ENCODE measurements at regions not wholly inside any gene's neighbourhood (a gene's known extent, or its start where the extent isn't known, plus 50 kb on each side); places are given as distances from the start of the nearest gene placed in this dataset.

- no peak for DNase-seq
Observed at GRCh38 chr7:41792120-41792519, 89.2 kb upstream of the INHBA start.

GRCh38 chr7:41788556-41788955, 85.7 kb upstream of the INHBA start:
- no peak for DNase-seq

GRCh38 chr7:41787651-41788350, 84.9 kb upstream of the INHBA start:
- no peak for DNase-seq

GRCh38 chr7:41786944-41787343, 84.1 kb upstream of the INHBA start:
- DNase-seq, result no peak

GRCh38 chr7:41786404-41786803, 83.5 kb upstream of the INHBA start:
- DNase-seq, result no peak

- no peak for DNase-seq
Observed at GRCh38 chr7:41785840-41786239, 83.0 kb upstream of the INHBA start.

GRCh38 chr7:41785265-41785664, 82.4 kb upstream of the INHBA start:
- no peak for DNase-seq

GRCh38 chr7:41779918-41780317, 77.0 kb upstream of the INHBA start:
- no peak for DNase-seq

- DNase-seq, result no peak
Observed at GRCh38 chr7:41777894-41778596, 75.2 kb upstream of the INHBA start.

- DNase-seq, result no peak
Observed at GRCh38 chr7:41774966-41775365, 72.1 kb upstream of the INHBA start.

GRCh38 chr7:41773756-41774155, 70.9 kb upstream of the INHBA start:
- DNase-seq, result no peak

- DNase-seq, result no peak
Observed at GRCh38 chr7:41771717-41772116, 68.8 kb upstream of the INHBA start.

GRCh38 chr7:41769162-41769561, 66.3 kb upstream of the INHBA start:
- no peak for DNase-seq

- no peak for DNase-seq
Observed at GRCh38 chr7:41763626-41764025, 60.7 kb upstream of the INHBA start.

GRCh38 chr7:41762641-41763040, 59.8 kb upstream of the INHBA start:
- no peak for DNase-seq

- DNase-seq, result no peak
Observed at GRCh38 chr7:41760293-41760692, 57.4 kb upstream of the INHBA start.

- no peak for DNase-seq
Observed at GRCh38 chr7:41758321-41758720, 55.4 kb upstream of the INHBA start.

GRCh38 chr7:41756650-41757182, 53.8 kb upstream of the INHBA start:
- DNase-seq, result no peak

- no peak for DNase-seq
Observed at GRCh38 chr7:41755096-41755495, 52.2 kb upstream of the INHBA start.

GRCh38 chr7:41754046-41754445, 51.2 kb upstream of the INHBA start:
- DNase-seq, result no peak
